ENCODE measurements at regions not wholly inside any gene's neighbourhood (a gene's known extent, or its start where the extent isn't known, plus 50 kb on each side); places are given as distances from the start of the nearest gene placed in this dataset.

DNA sequence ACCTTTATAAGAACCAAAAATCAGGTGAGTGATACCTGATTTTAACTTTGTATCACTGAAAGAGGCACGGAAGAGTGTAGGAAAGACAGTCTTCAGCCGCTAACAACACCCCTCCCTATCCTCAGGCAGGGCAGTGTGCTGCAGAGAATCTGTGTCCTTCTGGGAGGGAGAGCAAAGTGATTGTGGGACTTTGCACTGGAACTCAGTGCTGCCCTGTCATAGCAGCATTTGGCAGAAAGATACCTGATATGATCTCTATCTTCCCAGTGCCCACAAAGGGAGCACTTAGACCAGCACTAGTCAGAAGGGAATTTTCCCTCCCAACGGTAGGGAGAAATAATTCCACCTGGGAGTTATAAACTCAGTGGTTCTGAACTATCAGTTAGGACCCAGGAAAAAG, 139.0 kb downstream of the FMR1NB start:
- Histone ChIP-seq H3K14ac (ENCODE audit: insufficient read depth, low read length) (no peak overlapping the region), H3K9ac (ENCODE audit: extremely low read depth, insufficient read length, low read length) (no peak overlapping the region), H4K8ac (replicated peaks; ENCODE audit: insufficient read length, low read depth, low read length) (no peak overlapping the region), H2BK5ac (ENCODE audit: insufficient read length, low read length) (no peak overlapping the region), H3K4me1 (ENCODE audit: insufficient read depth, low read length) (no peaks in the 10 kb centered on the region), H2AK5ac (ENCODE audit: insufficient read length, low read length) (no peak overlapping the region), H3K27ac (ENCODE audit: insufficient read length, low read depth, low read length) (no peak overlapping the region), H3K56ac (ENCODE audit: insufficient read length, low read depth, low read length) (no peak overlapping the region), H4K20me1 (ENCODE audit: control insufficient read depth, insufficient read depth, insufficient read length) (no peaks in the 10 kb centered on the region), H4K91ac (ENCODE audit: insufficient read length, low read depth, low read length) (no peak overlapping the region), H2BK12ac (ENCODE audit: insufficient read length, low read depth, low read length) (no peak overlapping the region), H3K23ac (ENCODE audit: insufficient read length, low read depth, low read length) (no peak overlapping the region), H2AFZ (ENCODE audit: low read length) (no peak overlapping the region), H4K5ac (ENCODE audit: insufficient read length, low read depth, low read length) (no peak overlapping the region), H3K4ac (ENCODE audit: low read depth, low read length) (no peak overlapping the region), H3K27me3 (ENCODE audit: insufficient read depth, low read length) (no peaks in the 10 kb centered on the region), H3K79me2 (ENCODE audit: insufficient read depth, low read length) (no peaks in the 10 kb centered on the region), H3K9me3 (ENCODE audit: control insufficient read depth, low read depth, low read length) (peaks cover 19% of the 10 kb centered on the region), H3T11ph (ENCODE audit: low read length) (no peak overlapping the region), H3K4me2 (ENCODE audit: insufficient read depth, insufficient read length, low read length) (no peak overlapping the region), H3K23me2 (ENCODE audit: insufficient read length, low read depth, low read length, poor library complexity, severe bottlenecking) (no peaks in the 10 kb centered on the region), H3K18ac (ENCODE audit: insufficient read length, low read depth, low read length) (no peak overlapping the region), H2BK15ac (ENCODE audit: low read depth, low read length) (no peak overlapping the region), H2BK120ac (ENCODE audit: low read depth, low read length, poor library complexity, severe bottlenecking) (no peak overlapping the region), H3K79me1 (ENCODE audit: insufficient read depth, low read depth, low read length, poor library complexity, severe bottlenecking) (no peaks in the 10 kb centered on the region), H2BK20ac (ENCODE audit: low read depth, low read length, poor library complexity, severe bottlenecking) (no peak overlapping the region)
- no peaks in the 10 kb centered on the region for H3K27me3 Mint-ChIP-seq (ENCODE audit: low read depth)
- peaks cover 58 to 63% of the 10 kb centered on the region in 2 experiments for H3K9me3 Mint-ChIP-seq
- no peak for DNase-seq
- no CpG with 5 or more reads among the region's 3 CpGs for WGBS (ENCODE audit: extremely low coverage, insufficient read length, low lambda C conversion rate)
- H3K4me3 Mint-ChIP-seq = no peak overlapping the region
- H3K4me1 Mint-ChIP-seq = peaks cover under 1% of the 10 kb centered on the region in 2 experiments
- peaks cover 0 to 2% (median 2%) of the 10 kb centered on the region in 3 experiments; a peak in 2 of 7 replicates for H3K36me3 Mint-ChIP-seq (ENCODE audit: insufficient read depth in 1 of 3, low read depth in 3 of 3)
- H3K27ac Mint-ChIP-seq = no peak overlapping the region
- TF ChIP-seq, protein P1, sequence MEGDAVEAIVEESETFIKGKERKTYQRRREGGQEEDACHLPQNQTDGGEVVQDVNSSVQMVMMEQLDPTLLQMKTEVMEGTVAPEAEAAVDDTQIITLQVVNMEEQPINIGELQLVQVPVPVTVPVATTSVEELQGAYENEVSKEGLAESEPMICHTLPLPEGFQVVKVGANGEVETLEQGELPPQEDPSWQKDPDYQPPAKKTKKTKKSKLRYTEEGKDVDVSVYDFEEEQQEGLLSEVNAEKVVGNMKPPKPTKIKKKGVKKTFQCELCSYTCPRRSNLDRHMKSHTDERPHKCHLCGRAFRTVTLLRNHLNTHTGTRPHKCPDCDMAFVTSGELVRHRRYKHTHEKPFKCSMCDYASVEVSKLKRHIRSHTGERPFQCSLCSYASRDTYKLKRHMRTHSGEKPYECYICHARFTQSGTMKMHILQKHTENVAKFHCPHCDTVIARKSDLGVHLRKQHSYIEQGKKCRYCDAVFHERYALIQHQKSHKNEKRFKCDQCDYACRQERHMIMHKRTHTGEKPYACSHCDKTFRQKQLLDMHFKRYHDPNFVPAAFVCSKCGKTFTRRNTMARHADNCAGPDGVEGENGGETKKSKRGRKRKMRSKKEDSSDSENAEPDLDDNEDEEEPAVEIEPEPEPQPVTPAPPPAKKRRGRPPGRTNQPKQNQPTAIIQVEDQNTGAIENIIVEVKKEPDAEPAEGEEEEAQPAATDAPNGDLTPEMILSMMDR (conservative IDR thresholded peaks at IDR 0.05) = no peak
